ENCODE measurements at regions not wholly inside any gene's neighbourhood (a gene's known extent, or its start where the extent isn't known, plus 50 kb on each side); places are given as distances from the start of the nearest gene placed in this dataset.
"Not testable (repeated sequence)": the region's sequence is repeated elsewhere in the genome, so short reads cannot be mapped to it uniquely, and the experiment has no call there.

- no peak for DNase-seq (ENCODE audit: low read depth in 2 of 2)
Observed at GRCh38 chr21:23890652-23891051, 1716.6 kb downstream of the MRPL39 start.

GRCh38 chr21:23887725-23888306, 1719.5 kb downstream of the MRPL39 start:
- DNase-seq (ENCODE audit: low read depth in 2 of 2): no peak

- DNase-seq (ENCODE audit: low read depth in 2 of 2): no peak
Observed at GRCh38 chr21:23886828-23887724, 1720.2 kb downstream of the MRPL39 start.

- DNase-seq (ENCODE audit: low read depth in 2 of 2): no peak
Observed at GRCh38 chr21:23881783-23882182, 1725.5 kb downstream of the MRPL39 start.

GRCh38 chr21:23876925-23877558, 1730.2 kb downstream of the MRPL39 start:
- no peak for DNase-seq (ENCODE audit: low read depth in 2 of 2)

GRCh38 chr21:23874271-23874670, 1733.0 kb downstream of the MRPL39 start:
- DNase-seq (ENCODE audit: low read depth in 2 of 2): no peak

- no peak for DNase-seq (ENCODE audit: low read depth in 2 of 2)
Observed at GRCh38 chr21:23861911-23862504, 1745.3 kb downstream of the MRPL39 start.

- no peak for DNase-seq (ENCODE audit: low read depth in 2 of 2)
Observed at GRCh38 chr21:23858878-23859277, 1748.4 kb downstream of the MRPL39 start.

- no peak for DNase-seq (ENCODE audit: low read depth in 2 of 2)
Observed at GRCh38 chr21:23853796-23854379, 1753.4 kb downstream of the MRPL39 start.

GRCh38 chr21:23837564-23837963, 1769.7 kb downstream of the MRPL39 start:
- DNase-seq (ENCODE audit: low read depth in 2 of 2): no peak

- no peak for DNase-seq (ENCODE audit: low read depth in 2 of 2)
Observed at GRCh38 chr21:23822760-23823159, 1784.5 kb downstream of the MRPL39 start.

GRCh38 chr21:23817337-23817736, 1789.9 kb downstream of the MRPL39 start:
- DNase-seq (ENCODE audit: low read depth in 2 of 2): no peak

GRCh38 chr21:23812485-23812884, 1794.8 kb downstream of the MRPL39 start:
- DNase-seq (ENCODE audit: low read depth in 2 of 2): no peak

GRCh38 chr21:23811805-23812204, 1795.5 kb downstream of the MRPL39 start:
- DNase-seq (ENCODE audit: low read depth in 2 of 2): no peak

GRCh38 chr21:23809573-23809972, 1797.7 kb downstream of the MRPL39 start:
- no peak for DNase-seq (ENCODE audit: low read depth in 2 of 2)

- DNase-seq (ENCODE audit: low read depth in 2 of 2): not testable (repeated sequence)
Observed at GRCh38 chr21:23806966-23807548, 1800.2 kb downstream of the MRPL39 start.

GRCh38 chr21:23804866-23805265, 1802.4 kb downstream of the MRPL39 start:
- DNase-seq (ENCODE audit: low read depth in 2 of 2): no peak

GRCh38 chr21:23801292-23801691, 1806.0 kb downstream of the MRPL39 start:
- no peak for DNase-seq (ENCODE audit: low read depth in 2 of 2)

- no peak for DNase-seq (ENCODE audit: low read depth in 2 of 2)
Observed at GRCh38 chr21:23799376-23799775, 1807.9 kb downstream of the MRPL39 start.

- no peak for DNase-seq (ENCODE audit: low read depth in 2 of 2)
Observed at GRCh38 chr21:23792300-23792699, 1815.0 kb downstream of the MRPL39 start.

GRCh38 chr21:23789864-23790263, 1817.4 kb downstream of the MRPL39 start:
- no peak for DNase-seq (ENCODE audit: low read depth in 2 of 2)

- no peak for DNase-seq (ENCODE audit: low read depth in 2 of 2)
Observed at GRCh38 chr21:23780326-23780725, 1827.0 kb downstream of the MRPL39 start.

Data from stimulated activated CD4-positive, alpha-beta T cell treated with anti-CD3 and anti-CD28 coated beads, Interleukin-1b, Interleukin-23, amount 100 ng/mL, for 1 hour (primary cell).